ENCODE measurements at regions not wholly inside any gene's neighbourhood (a gene's known extent, or its start where the extent isn't known, plus 50 kb on each side); places are given as distances from the start of the nearest gene placed in this dataset.

- TF ChIP-seq GATA2 (IDR thresholded peaks at IDR 0.05; ENCODE audit: low read depth, low read length): no peak
- TF ChIP-seq GATA3 (IDR thresholded peaks at IDR 0.05; ENCODE audit: low read depth, low read length): no peak
These were observed 186.1 kb downstream of the ATOH1 start for GRCh38 chr4:94014484-94015136.

Data from SH-SY5Y (cell line).